Progenitor cell of endocrine pancreas (in vitro differentiated cells): ENCODE measurements at regions not wholly inside any gene's neighbourhood (a gene's known extent, or its start where the extent isn't known, plus 50 kb on each side); places are given as distances from the start of the nearest gene placed in this dataset.

Experiments used
- DNase-seq: peaks from one replicate; pipeline ENCODE4 v3.0.0; 2021; ENCODE audit warnings: low spot score; ENCODE audit not compliant: unreplicated experiment
- H3K27ac Mint-ChIP-seq: 2 replicates; pipeline ENCODE4 v1.8.0; 2021; ENCODE audit warnings: mild to moderate bottlenecking, moderate library complexity, mixed read lengths
- H3K27me3 Mint-ChIP-seq: 2 replicates; pipeline ENCODE4 v1.8.0; 2021; ENCODE audit warnings: mixed read lengths
- H3K36me3 Mint-ChIP-seq: 2 replicates; pipeline ENCODE4 v1.8.0; 2022; ENCODE audit warnings: mixed read lengths; ENCODE audit not compliant: insufficient read depth
- H3K4me1 Mint-ChIP-seq: 2 replicates; pipeline ENCODE4 v1.8.0; 2021; ENCODE audit warnings: low read depth, mixed read lengths
- H3K4me3 Mint-ChIP-seq: 2 replicates; pipeline ENCODE4 v1.8.0; 2021; ENCODE audit warnings: low read depth, mild to moderate bottlenecking, moderate library complexity, mixed read lengths
- H3K9me3 Mint-ChIP-seq: 2 replicates; pipeline ENCODE4 v1.8.0; 2021; ENCODE audit warnings: low read depth, mixed read lengths
- CTCF ChIP-seq: fragments of 200-600 bp; sonication (generic); IDR thresholded peaks from one replicate; pipeline ENCODE4 v1.5.0; 2021; ENCODE audit warnings: antibody characterized with exemption, mild to moderate bottlenecking; ENCODE audit not compliant: unreplicated experiment

GRCh38 chr4:126991965-126992364 lies 640.8 kb upstream of the INTU start:
- Mint-ChIP-seq H3K36me3 (no peaks in the 10 kb centered on the region), H3K27ac (no peak overlapping the region)

GRCh38 chr4:126992910-126993309 lies 639.8 kb upstream of the INTU start:
- TF ChIP-seq CTCF: no peak
- no peak for DNase-seq
- Mint-ChIP-seq H3K27me3 (no peaks in the 10 kb centered on the region), H3K9me3 (no peaks in the 10 kb centered on the region), H3K36me3 (no peaks in the 10 kb centered on the region), H3K27ac (no peak overlapping the region), H3K4me3 (no peak overlapping the region), H3K4me1 (no peaks in the 10 kb centered on the region)

More at GRCh38 chr4:126991965-126992364, 640.8 kb upstream of the INTU start:
- Mint-ChIP-seq H3K4me1 (no peaks in the 10 kb centered on the region), H3K9me3 (no peaks in the 10 kb centered on the region), H3K27me3 (no peaks in the 10 kb centered on the region), H3K4me3 (no peak overlapping the region)
- no peak for DNase-seq
- TF ChIP-seq CTCF: no peak

- H3K36me3 Mint-ChIP-seq: no peaks in the 10 kb centered on the region
- no peak for TF ChIP-seq CTCF
- no peak overlapping the region for H3K27ac Mint-ChIP-seq
- no peak for DNase-seq
- H3K27me3 Mint-ChIP-seq: no peaks in the 10 kb centered on the region
- H3K4me3 Mint-ChIP-seq: no peak overlapping the region
- no peaks in the 10 kb centered on the region for H3K4me1 Mint-ChIP-seq
- H3K9me3 Mint-ChIP-seq: no peaks in the 10 kb centered on the region
Measured at GRCh38 chr4:126993351-126993750, 639.4 kb upstream of the INTU start.

GRCh38 chr4:126995235-126995634 lies 637.5 kb upstream of the INTU start:
- Mint-ChIP-seq H3K9me3 (no peaks in the 10 kb centered on the region), H3K4me3 (no peak overlapping the region), H3K27me3 (no peaks in the 10 kb centered on the region), H3K4me1 (no peaks in the 10 kb centered on the region), H3K36me3 (no peaks in the 10 kb centered on the region), H3K27ac (no peak overlapping the region)
- TF ChIP-seq CTCF: no peak
- DNase-seq: no peak

- Mint-ChIP-seq H3K4me3 (no peak overlapping the region), H3K4me1 (no peaks in the 10 kb centered on the region), H3K36me3 (no peaks in the 10 kb centered on the region), H3K27me3 (no peaks in the 10 kb centered on the region), H3K9me3 (no peaks in the 10 kb centered on the region), H3K27ac (no peak overlapping the region)
- TF ChIP-seq CTCF: no peak
- no peak for DNase-seq
Measured at GRCh38 chr4:127000110-127000509, 632.6 kb upstream of the INTU start.
